HG03103 (cell line): ENCODE measurements at regions not wholly inside any gene's neighbourhood (a gene's known extent, or its start where the extent isn't known, plus 50 kb on each side); places are given as distances from the start of the nearest gene placed in this dataset.
"Not testable (repeated sequence)": the region's sequence is repeated elsewhere in the genome, so short reads cannot be mapped to it uniquely, and the experiment has no call there.

ENCODE experiments used
- ATAC-seq: cut with Tn5 transposase; IDR thresholded peaks from one replicate; pipeline ENCODE4 v1.9.1; 2021; ENCODE audit warnings: low read depth; ENCODE audit not compliant: unreplicated experiment

GRCh38 chr13:31514932-31515331 lies 224.4 kb upstream of the RXFP2 start:
- no peak for ATAC-seq

- ATAC-seq, result no peak
These were observed 223.9 kb upstream of the RXFP2 start for GRCh38 chr13:31515427-31515826.

GRCh38 chr13:31517599-31517998 lies 221.7 kb upstream of the RXFP2 start:
- no peak for ATAC-seq

- ATAC-seq, result no peak
These were observed 220.7 kb upstream of the RXFP2 start for GRCh38 chr13:31518645-31519044.

- no peak for ATAC-seq
These were observed 217.9 kb upstream of the RXFP2 start for GRCh38 chr13:31521435-31521834.

GRCh38 chr13:31522396-31522795 lies 216.9 kb upstream of the RXFP2 start:
- no peak for ATAC-seq

GRCh38 chr13:31528176-31528575 lies 211.2 kb upstream of the RXFP2 start:
- no peak for ATAC-seq

- ATAC-seq, result no peak
These were observed 210.6 kb upstream of the RXFP2 start for GRCh38 chr13:31528758-31529157.

- ATAC-seq, result no peak
These were observed 208.4 kb upstream of the RXFP2 start for GRCh38 chr13:31530922-31531321.

- ATAC-seq, result no peak
These were observed 202.3 kb upstream of the RXFP2 start for GRCh38 chr13:31537052-31537451.

- no peak for ATAC-seq
These were observed 201.0 kb upstream of the RXFP2 start for GRCh38 chr13:31538067-31539042.

GRCh38 chr13:31540281-31540680 lies 199.0 kb upstream of the RXFP2 start:
- no peak for ATAC-seq

- no peak for ATAC-seq
These were observed 196.1 kb upstream of the RXFP2 start for GRCh38 chr13:31543190-31543589.

- ATAC-seq, result no peak
These were observed 193.7 kb upstream of the RXFP2 start for GRCh38 chr13:31545616-31546015.

GRCh38 chr13:31556376-31556775 lies 182.9 kb upstream of the RXFP2 start:
- no peak for ATAC-seq

GRCh38 chr13:31584221-31584620 lies 155.1 kb upstream of the RXFP2 start:
- not testable (repeated sequence) for ATAC-seq

GRCh38 chr13:31587698-31588266 lies 151.5 kb upstream of the RXFP2 start:
- ATAC-seq, result no peak

- ATAC-seq, result no peak
These were observed 151.0 kb upstream of the RXFP2 start for GRCh38 chr13:31588316-31588715.

- no peak for ATAC-seq
These were observed 150.4 kb upstream of the RXFP2 start for GRCh38 chr13:31588893-31589292.

GRCh38 chr13:31591642-31592233 lies 147.6 kb upstream of the RXFP2 start:
- ATAC-seq, result no peak

GRCh38 chr13:31594056-31594455 lies 145.3 kb upstream of the RXFP2 start:
- ATAC-seq, result no peak

GRCh38 chr13:31595563-31595962 lies 143.8 kb upstream of the RXFP2 start:
- no peak for ATAC-seq
